H7 (cell line): ENCODE measurements at regions not wholly inside any gene's neighbourhood (a gene's known extent, or its start where the extent isn't known, plus 50 kb on each side); places are given as distances from the start of the nearest gene placed in this dataset.
A peak's percentile ranks its signal among the peaks of the same experiment; 100 is the strongest.

ENCODE experiments used
- DNase-seq: peaks from one replicate; pipeline ENCODE4 v3.0.0; 2012
- H3K27me3 ChIP-seq: 2 replicates; pipeline ENCODE4 v1.6.0; 2011; ENCODE audit warnings: mild to moderate bottlenecking, low read length; ENCODE audit not compliant: control insufficient read depth, insufficient read depth
- H3K36me3 ChIP-seq: replicated peaks from 2 replicates; pipeline ENCODE4 v1.5.1; 2011; ENCODE audit warnings: low read length; ENCODE audit not compliant: control insufficient read depth, insufficient read depth
- H3K4me3 ChIP-seq: 2 replicates; pipeline ENCODE4 v1.5.1; 2011; ENCODE audit warnings: low read depth, mild to moderate bottlenecking, control low read depth, low read length, moderate library complexity; ENCODE audit not compliant: insufficient read depth

GRCh38 chr10:2733278-2733963 lies 333.9 kb upstream of the PFKP start:
- no peaks in the 10 kb centered on the region for H3K36me3 ChIP-seq
- DNase-seq, result no peak
- H3K4me3 ChIP-seq, result no peak overlapping the region
- H3K27me3 ChIP-seq, result no peaks in the 10 kb centered on the region

- no peak overlapping the region for H3K4me3 ChIP-seq
- H3K36me3 ChIP-seq, result no peaks in the 10 kb centered on the region
- no peaks in the 10 kb centered on the region for H3K27me3 ChIP-seq
- DNase-seq, result no peak
Measured at GRCh38 chr10:2731940-2732339, 335.4 kb upstream of the PFKP start.

- H3K36me3 ChIP-seq, result no peaks in the 10 kb centered on the region
- no peak overlapping the region for H3K4me3 ChIP-seq
- DNase-seq, result no peak
- H3K27me3 ChIP-seq, result no peaks in the 10 kb centered on the region
Measured at GRCh38 chr10:2729197-2729596, 338.2 kb upstream of the PFKP start.

- no peak for DNase-seq
- H3K36me3 ChIP-seq, result no peaks in the 10 kb centered on the region
- H3K27me3 ChIP-seq, result no peaks in the 10 kb centered on the region
- no peak overlapping the region for H3K4me3 ChIP-seq
Measured at GRCh38 chr10:2728087-2728486, 339.3 kb upstream of the PFKP start.

- DNase-seq, result no peak
- no peaks in the 10 kb centered on the region for H3K36me3 ChIP-seq
- H3K27me3 ChIP-seq, result no peaks in the 10 kb centered on the region
- no peak overlapping the region for H3K4me3 ChIP-seq
Measured at GRCh38 chr10:2716596-2716995, 350.8 kb upstream of the PFKP start.

GRCh38 chr10:2714597-2714996 lies 352.8 kb upstream of the PFKP start:
- peak; percentile 22 for DNase-seq
- no peak overlapping the region for H3K4me3 ChIP-seq

GRCh38 chr10:2703953-2704352 lies 363.4 kb upstream of the PFKP start:
- Histone ChIP-seq H3K36me3 (no peaks in the 10 kb centered on the region), H3K27me3 (no peaks in the 10 kb centered on the region), H3K4me3 (no peak overlapping the region)
- DNase-seq, result no peak

More at GRCh38 chr10:2714597-2714996, 352.8 kb upstream of the PFKP start:
- Histone ChIP-seq H3K27me3 (no peaks in the 10 kb centered on the region), H3K36me3 (no peaks in the 10 kb centered on the region)

GRCh38 chr10:2701802-2702201 lies 365.5 kb upstream of the PFKP start:
- H3K27me3 ChIP-seq, result no peaks in the 10 kb centered on the region
- no peak for DNase-seq
- no peaks in the 10 kb centered on the region for H3K36me3 ChIP-seq
- H3K4me3 ChIP-seq, result no peak overlapping the region

- Histone ChIP-seq H3K27me3 (no peaks in the 10 kb centered on the region), H3K36me3 (no peaks in the 10 kb centered on the region), H3K4me3 (no peak overlapping the region)
- no peak for DNase-seq
Measured at GRCh38 chr10:2700626-2701305, 366.6 kb upstream of the PFKP start.

- H3K4me3 ChIP-seq, result no peak overlapping the region
- H3K27me3 ChIP-seq, result no peaks in the 10 kb centered on the region
- no peaks in the 10 kb centered on the region for H3K36me3 ChIP-seq
- no peak for DNase-seq
Measured at GRCh38 chr10:2688958-2689357, 378.4 kb upstream of the PFKP start.

- no peaks in the 10 kb centered on the region for H3K27me3 ChIP-seq
- DNase-seq, result no peak
- H3K36me3 ChIP-seq, result no peaks in the 10 kb centered on the region
- H3K4me3 ChIP-seq, result no peak overlapping the region
Measured at GRCh38 chr10:2686691-2687090, 380.7 kb upstream of the PFKP start.

- Histone ChIP-seq H3K4me3 (no peak overlapping the region), H3K36me3 (no peaks in the 10 kb centered on the region), H3K27me3 (no peaks in the 10 kb centered on the region)
- DNase-seq, result no peak
Measured at GRCh38 chr10:2682491-2682890, 384.9 kb upstream of the PFKP start.

- no peaks in the 10 kb centered on the region for H3K27me3 ChIP-seq
- H3K4me3 ChIP-seq, result no peak overlapping the region
- no peaks in the 10 kb centered on the region for H3K36me3 ChIP-seq
- no peak for DNase-seq
Measured at GRCh38 chr10:2681891-2682290, 385.5 kb upstream of the PFKP start.

GRCh38 chr10:2680821-2681220 lies 386.5 kb upstream of the PFKP start:
- Histone ChIP-seq H3K36me3 (no peaks in the 10 kb centered on the region), H3K27me3 (no peaks in the 10 kb centered on the region), H3K4me3 (no peak overlapping the region)
- DNase-seq, result no peak

GRCh38 chr10:2679646-2680045 lies 387.7 kb upstream of the PFKP start:
- Histone ChIP-seq H3K27me3 (no peaks in the 10 kb centered on the region), H3K4me3 (no peak overlapping the region), H3K36me3 (no peaks in the 10 kb centered on the region)
- DNase-seq, result no peak
